H1 (cell line): ENCODE measurements at regions not wholly inside any gene's neighbourhood (a gene's known extent, or its start where the extent isn't known, plus 50 kb on each side); places are given as distances from the start of the nearest gene placed in this dataset.

Experiments
- KDM4A ChIP-seq: IDR thresholded peaks from one replicate; pipeline ENCODE4 v1.7.1; 2012; ENCODE audit warnings: low read depth, mild to moderate bottlenecking, moderate library complexity, low read length, inconsistent platforms; ENCODE audit not compliant: severe bottlenecking
- PHF8 ChIP-seq: fragments of 200-600 bp; sonication (generic); conservative IDR thresholded peaks from 2 replicates; pipeline ENCODE4 v1.7.1; 2012; ENCODE audit warnings: low read depth, mild to moderate bottlenecking, inconsistent platforms, low read length, moderate library complexity
- SP2 ChIP-seq: IDR thresholded peaks from 2 replicates; pipeline ENCODE4 v1.6.1; 2012; ENCODE audit warnings: mild to moderate bottlenecking, low read length, inconsistent platforms
- TAF1 ChIP-seq: IDR thresholded peaks from 2 replicates; pipeline ENCODE4 v1.6.1; 2011; ENCODE audit warnings: mild to moderate bottlenecking, low read depth, low read length
- ZNF274 ChIP-seq: IDR thresholded peaks from 2 replicates; pipeline ENCODE4 v1.7.0; 2012; ENCODE audit warnings: low read length, borderline replicate concordance; ENCODE audit errors: extremely low read depth

- TF ChIP-seq PHF8: no peak
- TF ChIP-seq KDM4A: no peak
- TF ChIP-seq SP2: no peak
- no peak for TF ChIP-seq TAF1
- TF ChIP-seq ZNF274: no peak
- TF ChIP-seq, all 59 proteins: peak for 0
Observed at GRCh38 chr9:107635803-107636174, 146.2 kb upstream of the KLF4 start (continued).
